ENCODE measurements at regions not wholly inside any gene's neighbourhood (a gene's known extent, or its start where the extent isn't known, plus 50 kb on each side); places are given as distances from the start of the nearest gene placed in this dataset.

DNA sequence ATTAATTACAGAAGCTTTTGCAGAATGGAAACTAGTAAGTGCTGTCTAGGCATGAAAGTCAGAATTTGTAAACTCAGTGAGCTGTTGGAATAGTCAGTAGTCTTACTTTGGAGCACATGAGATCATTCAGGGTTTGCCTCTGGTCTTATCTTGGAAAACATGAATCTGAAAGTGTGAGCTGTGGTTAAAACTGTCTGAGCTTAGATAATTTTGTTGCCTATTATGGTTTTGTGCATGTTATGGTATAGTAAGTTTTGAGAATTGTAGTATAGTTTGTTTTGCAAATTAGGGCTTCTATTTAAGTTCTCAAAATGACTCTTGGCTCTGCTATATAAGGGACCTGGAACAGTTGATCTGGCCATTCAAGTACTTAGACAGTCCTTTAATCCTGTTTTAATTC, 53.7 kb upstream of the TRPC4 start:
- Histone ChIP-seq H2AFZ (no peak overlapping the region), H3K79me2 (replicated peaks; ENCODE audit: insufficient read depth) (no peaks in the 10 kb centered on the region), H3F3A (replicated peaks; ENCODE audit: low read depth) (no peaks in the 10 kb centered on the region), H3K27me3 (ENCODE audit: insufficient read depth) (no peaks in the 10 kb centered on the region), H3K4me3 (no peak overlapping the region), H4K20me1 (replicated peaks; ENCODE audit: insufficient read depth) (no peaks in the 10 kb centered on the region), H3K4me1 (ENCODE audit: insufficient read depth) (peaks cover 17% of the 10 kb centered on the region), H3K4me2 (no peak overlapping the region), H3K9me2 (ENCODE audit: insufficient read depth) (no peaks in the 10 kb centered on the region), H3K36me3 (ENCODE audit: insufficient read depth) (no peaks in the 10 kb centered on the region), H3K27ac (ENCODE audit: low read depth) (no peak overlapping the region)
- peaks cover 15% of the 10 kb centered on the region for H3K4me1 Mint-ChIP-seq
- H3K27ac Mint-ChIP-seq: no peak overlapping the region
- TF ChIP-seq ZNF331 (CRISPR knock-in tag; IDR thresholded peaks at IDR 0.05; ENCODE audit: low read depth) (no peak), ZNF114 (CRISPR knock-in tag; IDR thresholded peaks at IDR 0.05) (no peak), POLR2AphosphoS5 (IDR thresholded peaks at IDR 0.05; ENCODE audit: low read depth) (no peak), EZH2 (IDR thresholded peaks at IDR 0.05; ENCODE audit: low read depth, unreplicated experiment) (no peak), REST (IDR thresholded peaks at IDR 0.05; ENCODE audit: unreplicated experiment) (no peak), STAT1 (IDR thresholded peaks at IDR 0.05; ENCODE audit: unreplicated experiment) (no peak), NANOG (IDR thresholded peaks at IDR 0.05; ENCODE audit: borderline replicate concordance) (no peak), EZH2phosphoT487 (IDR thresholded peaks at IDR 0.05; ENCODE audit: unreplicated experiment) (no peak), JUNB (IDR thresholded peaks at IDR 0.05; ENCODE audit: unreplicated experiment) (no peak), CREB1 (CRISPR knock-in tag; IDR thresholded peaks at IDR 0.05; ENCODE audit: low read depth) (no peak)
- TF ChIP-seq, protein P1, sequence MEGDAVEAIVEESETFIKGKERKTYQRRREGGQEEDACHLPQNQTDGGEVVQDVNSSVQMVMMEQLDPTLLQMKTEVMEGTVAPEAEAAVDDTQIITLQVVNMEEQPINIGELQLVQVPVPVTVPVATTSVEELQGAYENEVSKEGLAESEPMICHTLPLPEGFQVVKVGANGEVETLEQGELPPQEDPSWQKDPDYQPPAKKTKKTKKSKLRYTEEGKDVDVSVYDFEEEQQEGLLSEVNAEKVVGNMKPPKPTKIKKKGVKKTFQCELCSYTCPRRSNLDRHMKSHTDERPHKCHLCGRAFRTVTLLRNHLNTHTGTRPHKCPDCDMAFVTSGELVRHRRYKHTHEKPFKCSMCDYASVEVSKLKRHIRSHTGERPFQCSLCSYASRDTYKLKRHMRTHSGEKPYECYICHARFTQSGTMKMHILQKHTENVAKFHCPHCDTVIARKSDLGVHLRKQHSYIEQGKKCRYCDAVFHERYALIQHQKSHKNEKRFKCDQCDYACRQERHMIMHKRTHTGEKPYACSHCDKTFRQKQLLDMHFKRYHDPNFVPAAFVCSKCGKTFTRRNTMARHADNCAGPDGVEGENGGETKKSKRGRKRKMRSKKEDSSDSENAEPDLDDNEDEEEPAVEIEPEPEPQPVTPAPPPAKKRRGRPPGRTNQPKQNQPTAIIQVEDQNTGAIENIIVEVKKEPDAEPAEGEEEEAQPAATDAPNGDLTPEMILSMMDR (conservative IDR thresholded peaks at IDR 0.05; ENCODE audit: low read depth in 2 of 2): no peak
- TF ChIP-seq, protein P2, sequence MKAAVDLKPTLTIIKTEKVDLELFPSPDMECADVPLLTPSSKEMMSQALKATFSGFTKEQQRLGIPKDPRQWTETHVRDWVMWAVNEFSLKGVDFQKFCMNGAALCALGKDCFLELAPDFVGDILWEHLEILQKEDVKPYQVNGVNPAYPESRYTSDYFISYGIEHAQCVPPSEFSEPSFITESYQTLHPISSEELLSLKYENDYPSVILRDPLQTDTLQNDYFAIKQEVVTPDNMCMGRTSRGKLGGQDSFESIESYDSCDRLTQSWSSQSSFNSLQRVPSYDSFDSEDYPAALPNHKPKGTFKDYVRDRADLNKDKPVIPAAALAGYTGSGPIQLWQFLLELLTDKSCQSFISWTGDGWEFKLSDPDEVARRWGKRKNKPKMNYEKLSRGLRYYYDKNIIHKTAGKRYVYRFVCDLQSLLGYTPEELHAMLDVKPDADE (IDR thresholded peaks at IDR 0.05): no peak
- TF ChIP-seq, protein P3, sequence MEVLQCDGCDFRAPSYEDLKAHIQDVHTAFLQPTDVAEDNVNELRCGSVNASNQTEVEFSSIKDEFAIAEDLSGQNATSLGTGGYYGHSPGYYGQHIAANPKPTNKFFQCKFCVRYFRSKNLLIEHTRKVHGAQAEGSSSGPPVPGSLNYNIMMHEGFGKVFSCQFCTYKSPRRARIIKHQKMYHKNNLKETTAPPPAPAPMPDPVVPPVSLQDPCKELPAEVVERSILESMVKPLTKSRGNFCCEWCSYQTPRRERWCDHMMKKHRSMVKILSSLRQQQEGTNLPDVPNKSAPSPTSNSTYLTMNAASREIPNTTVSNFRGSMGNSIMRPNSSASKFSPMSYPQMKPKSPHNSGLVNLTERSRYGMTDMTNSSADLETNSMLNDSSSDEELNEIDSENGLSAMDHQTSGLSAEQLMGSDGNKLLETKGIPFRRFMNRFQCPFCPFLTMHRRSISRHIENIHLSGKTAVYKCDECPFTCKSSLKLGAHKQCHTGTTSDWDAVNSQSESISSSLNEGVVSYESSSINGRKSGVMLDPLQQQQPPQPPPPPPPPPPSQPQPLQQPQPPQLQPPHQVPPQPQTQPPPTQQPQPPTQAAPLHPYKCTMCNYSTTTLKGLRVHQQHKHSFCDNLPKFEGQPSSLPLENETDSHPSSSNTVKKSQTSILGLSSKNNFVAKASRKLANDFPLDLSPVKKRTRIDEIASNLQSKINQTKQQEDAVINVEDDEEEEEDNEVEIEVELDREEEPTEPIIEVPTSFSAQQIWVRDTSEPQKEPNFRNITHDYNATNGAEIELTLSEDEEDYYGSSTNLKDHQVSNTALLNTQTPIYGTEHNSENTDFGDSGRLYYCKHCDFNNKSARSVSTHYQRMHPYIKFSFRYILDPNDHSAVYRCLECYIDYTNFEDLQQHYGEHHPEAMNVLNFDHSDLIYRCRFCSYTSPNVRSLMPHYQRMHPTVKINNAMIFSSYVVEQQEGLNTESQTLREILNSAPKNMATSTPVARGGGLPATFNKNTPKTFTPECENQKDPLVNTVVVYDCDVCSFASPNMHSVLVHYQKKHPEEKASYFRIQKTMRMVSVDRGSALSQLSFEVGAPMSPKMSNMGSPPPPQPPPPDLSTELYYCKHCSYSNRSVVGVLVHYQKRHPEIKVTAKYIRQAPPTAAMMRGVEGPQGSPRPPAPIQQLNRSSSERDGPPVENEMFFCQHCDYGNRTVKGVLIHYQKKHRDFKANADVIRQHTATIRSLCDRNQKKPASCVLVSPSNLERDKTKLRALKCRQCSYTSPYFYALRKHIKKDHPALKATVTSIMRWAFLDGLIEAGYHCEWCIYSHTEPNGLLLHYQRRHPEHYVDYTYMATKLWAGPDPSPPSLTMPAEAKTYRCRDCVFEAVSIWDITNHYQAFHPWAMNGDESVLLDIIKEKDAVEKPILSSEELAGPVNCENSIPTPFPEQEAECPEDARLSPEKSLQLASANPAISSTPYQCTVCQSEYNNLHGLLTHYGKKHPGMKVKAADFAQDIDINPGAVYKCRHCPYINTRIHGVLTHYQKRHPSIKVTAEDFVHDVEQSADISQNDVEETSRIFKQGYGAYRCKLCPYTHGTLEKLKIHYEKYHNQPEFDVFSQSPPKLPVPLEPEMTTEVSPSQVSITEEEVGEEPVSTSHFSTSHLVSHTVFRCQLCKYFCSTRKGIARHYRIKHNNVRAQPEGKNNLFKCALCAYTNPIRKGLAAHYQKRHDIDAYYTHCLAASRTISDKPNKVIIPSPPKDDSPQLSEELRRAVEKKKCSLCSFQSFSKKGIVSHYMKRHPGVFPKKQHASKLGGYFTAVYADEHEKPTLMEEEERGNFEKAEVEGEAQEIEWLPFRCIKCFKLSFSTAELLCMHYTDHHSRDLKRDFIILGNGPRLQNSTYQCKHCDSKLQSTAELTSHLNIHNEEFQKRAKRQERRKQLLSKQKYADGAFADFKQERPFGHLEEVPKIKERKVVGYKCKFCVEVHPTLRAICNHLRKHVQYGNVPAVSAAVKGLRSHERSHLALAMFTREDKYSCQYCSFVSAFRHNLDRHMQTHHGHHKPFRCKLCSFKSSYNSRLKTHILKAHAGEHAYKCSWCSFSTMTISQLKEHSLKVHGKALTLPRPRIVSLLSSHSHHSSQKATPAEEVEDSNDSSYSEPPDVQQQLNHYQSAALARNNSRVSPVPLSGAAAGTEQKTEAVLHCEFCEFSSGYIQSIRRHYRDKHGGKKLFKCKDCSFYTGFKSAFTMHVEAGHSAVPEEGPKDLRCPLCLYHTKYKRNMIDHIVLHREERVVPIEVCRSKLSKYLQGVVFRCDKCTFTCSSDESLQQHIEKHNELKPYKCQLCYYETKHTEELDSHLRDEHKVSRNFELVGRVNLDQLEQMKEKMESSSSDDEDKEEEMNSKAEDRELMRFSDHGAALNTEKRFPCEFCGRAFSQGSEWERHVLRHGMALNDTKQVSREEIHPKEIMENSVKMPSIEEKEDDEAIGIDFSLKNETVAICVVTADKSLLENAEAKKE (CRISPR knock-in tag; IDR thresholded peaks at IDR 0.05): no peak
- no peaks in the 10 kb centered on the region for H3K27me3 Mint-ChIP-seq (ENCODE audit: insufficient read depth, low read depth, poor library complexity)
- no peak overlapping the region for H3K4me3 Mint-ChIP-seq
- ATAC-seq (no peak), DNase-seq (ENCODE audit: low spot score) (no peak)
- H3K36me3 Mint-ChIP-seq (ENCODE audit: low read depth): no peaks in the 10 kb centered on the region
- H3K9me3 Mint-ChIP-seq: no peaks in the 10 kb centered on the region
